HCT116 (cell line): ENCODE measurements at regions not wholly inside any gene's neighbourhood (a gene's known extent, or its start where the extent isn't known, plus 50 kb on each side); places are given as distances from the start of the nearest gene placed in this dataset.

Experiments used
- ATAC-seq: fragments of 200-7000 bp; cut with Tn5 transposase; 2 replicates; pipeline ENCODE4 v1.9.1; 2020; ENCODE audit warnings: mild to moderate bottlenecking, moderate library complexity
- BruUV-seq: library from RNA; stranded (reverse); fragments of 400-500 nt; replicated peaks from 2 replicates; lab custom pipeline; 2021; lab: Mats Ljungman, UMichigan
- CTCF ChIA-PET: fragments of 300-600 bp; sonication (Branson Sonifier 250); formaldehyde crosslinking; loops from one replicate; lab custom pipeline; 2021; ENCODE audit warnings: antibody characterized with exemption; lab: Charles Lee
- POLR2A ChIA-PET: fragments of 300-600, 350-600 bp; sonication (Branson Sonifier 250); formaldehyde crosslinking; loops from one replicate; lab custom pipeline; 2021; ENCODE audit warnings: antibody characterized with exemption; lab: Charles Lee
- RAD21 ChIA-PET, 2 experiments: fragments of 300-600 bp; sonication (Branson Sonifier 250); formaldehyde crosslinking; loops; one replicate each; lab custom pipeline; 2023; ENCODE audit warnings: low total read pairs in 2 of 2; ENCODE audit not compliant: uncharacterized antibody in 2 of 2, unreplicated experiment in 2 of 2, low non-redundant PET in 1 of 2; lab: Charles Lee
- DNase-seq: peaks from one replicate; pipeline ENCODE4 v3.0.0-alpha.2; 2010; ENCODE audit warnings: low read depth, low spot score
- H2AFZ ChIP-seq: fragments of 200-600 bp; shearing (Covaris generic), sonication (generic); 2 replicates; pipeline ENCODE4 v1.6.1; 2017; ENCODE audit warnings: low read depth, mixed run types, mixed read lengths, antibody characterized with exemption, low read length; ENCODE audit not compliant: poor library complexity, severe bottlenecking
- H3K27ac ChIP-seq: 2 replicates; pipeline ENCODE4 v1.5.1; 2012; ENCODE audit warnings: low read depth, low read length
- H3K27me3 ChIP-seq: fragments of 200-600 bp; sonication (generic); 2 replicates; pipeline ENCODE4 v1.6.1; 2016; ENCODE audit warnings: mixed run types, low read length, mixed read lengths; ENCODE audit not compliant: insufficient read depth
- H3K36me3 ChIP-seq, 2 experiments: fragments of 200-500 bp in 1 of 2; fragments of 200-600 bp in 1 of 2; sonication (Bioruptor generic) in 1 of 2; sonication (generic) in 1 of 2; 2 replicates each; pipeline versions ENCODE4 v1.5.1 to v1.6.1; 2014 to 2016; ENCODE audit warnings: low read length in 2 of 2, inconsistent platforms in 1 of 2, mixed read lengths in 1 of 2, mixed run types in 1 of 2; ENCODE audit not compliant: insufficient read depth in 2 of 2, control insufficient read depth in 1 of 2
- H3K4me1 ChIP-seq, 2 experiments: fragments of 200-600 bp in 1 of 2; sonication (generic) in 1 of 2; 2 replicates each; pipeline versions ENCODE4 v1.5.1 to v1.6.1; 2012 to 2017; ENCODE audit warnings: low read length in 2 of 2, inconsistent platforms in 1 of 2, mild to moderate bottlenecking in 1 of 2, mixed read lengths in 1 of 2, mixed run types in 1 of 2, moderate library complexity in 1 of 2; ENCODE audit not compliant: insufficient read depth in 2 of 2, control insufficient read depth in 1 of 2
- H3K4me2 ChIP-seq: fragments of 200-600 bp; sonication (generic); 2 replicates; pipeline ENCODE4 v1.6.1; 2017; ENCODE audit warnings: mixed run types, low read length, mixed read lengths
- H3K4me3 ChIP-seq, 2 experiments: fragments of 200-600 bp in 1 of 2; sonication (generic) in 1 of 2; replicated peaks in 1 of 2; 2 replicates each; pipeline ENCODE4 v1.5.1; 2011 to 2016; ENCODE audit warnings: low read length in 2 of 2, control low read depth in 1 of 2, low read depth in 1 of 2, mild to moderate bottlenecking in 1 of 2, mixed read lengths in 1 of 2, mixed run types in 1 of 2
- H3K79me2 ChIP-seq: fragments of 200-600 bp; sonication (generic); 2 replicates; pipeline ENCODE4 v1.6.1; 2017; ENCODE audit warnings: mild to moderate bottlenecking, mixed run types, low read length, moderate library complexity, mixed read lengths; ENCODE audit not compliant: insufficient read depth
- H3K9ac ChIP-seq: fragments of 200-600 bp; sonication (generic); 2 replicates; pipeline ENCODE4 v1.6.1; 2016; ENCODE audit warnings: low read length, mixed read lengths
- H3K9me2 ChIP-seq: fragments of 200-600 bp; sonication (generic), shearing (Covaris generic); 2 replicates; pipeline ENCODE4 v1.6.1; 2017; ENCODE audit warnings: mixed run types, mild to moderate bottlenecking, moderate library complexity; ENCODE audit not compliant: insufficient read depth
- H3K9me3 ChIP-seq, 2 experiments: fragments of 200-500 bp in 1 of 2; fragments of 200-600 bp in 1 of 2; sonication (Bioruptor generic) in 1 of 2; sonication (generic) in 1 of 2; 2 replicates each; pipeline ENCODE4 v1.6.1; 2014 to 2017; ENCODE audit warnings: low read length in 2 of 2, mixed read lengths in 2 of 2, inconsistent platforms in 1 of 2, low read depth in 1 of 2, mild to moderate bottlenecking in 1 of 2, mixed run types in 1 of 2, moderate library complexity in 1 of 2; ENCODE audit not compliant: control insufficient read depth in 1 of 2, insufficient read depth in 1 of 2
- H4K20me1 ChIP-seq: fragments of 200-600 bp; sonication (generic), shearing (Covaris generic); 2 replicates; pipeline ENCODE4 v1.6.1; 2017; ENCODE audit warnings: mixed run types, mild to moderate bottlenecking, moderate library complexity; ENCODE audit not compliant: insufficient read depth
- EGR1 ChIP-seq: IDR thresholded peaks from 2 replicates; pipeline ENCODE4 v1.6.1; 2012; ENCODE audit warnings: low read depth
- EZH2 ChIP-seq: fragments of 200-600 bp; sonication (generic); IDR thresholded peaks from 2 replicates; pipeline ENCODE4 v1.6.1; 2017; ENCODE audit warnings: antibody characterized with exemption, mixed run types
- FOSL1 ChIP-seq: IDR thresholded peaks from 2 replicates; pipeline ENCODE4 v1.6.1; 2012; ENCODE audit warnings: low read depth
- POLR2AphosphoS5 ChIP-seq: IDR thresholded peaks from 2 replicates; pipeline ENCODE4 v1.6.1; 2011; ENCODE audit warnings: mild to moderate bottlenecking, low read depth, low read length, moderate library complexity
- SIN3A ChIP-seq: IDR thresholded peaks from 2 replicates; pipeline ENCODE4 v1.6.1; 2012; ENCODE audit warnings: low read depth
- TCF7L2 ChIP-seq: IDR thresholded peaks from 2 replicates; pipeline ENCODE4 v1.7.0; 2011; ENCODE audit warnings: borderline replicate concordance, inconsistent platforms; ENCODE audit not compliant: insufficient read depth, insufficient read length; ENCODE audit errors: extremely low read depth
- YY1 ChIP-seq: IDR thresholded peaks from 2 replicates; pipeline ENCODE4 v1.6.1; 2011; ENCODE audit warnings: low read length, low read depth, moderate library complexity, mild to moderate bottlenecking; ENCODE audit not compliant: insufficient replicate concordance; ENCODE audit errors: extremely low read depth
- intact Hi-C: fragments of 100-400 bp; cut with micrococcal nuclease; formaldehyde crosslinking; loops from 2 replicates; pipeline ENCODE4 v1.10.0; 2022
- TF ChIP-seq, protein P1 (sequence below): IDR thresholded peaks from 2 replicates; pipeline ENCODE4 v1.6.1; 2011; ENCODE audit warnings: mild to moderate bottlenecking, low read length, moderate library complexity; ENCODE audit not compliant: insufficient replicate concordance; ENCODE audit errors: extremely low read depth
- TF ChIP-seq, protein P2 (sequence below): IDR thresholded peaks from 2 replicates; pipeline ENCODE4 v1.6.1; 2012

DNA sequence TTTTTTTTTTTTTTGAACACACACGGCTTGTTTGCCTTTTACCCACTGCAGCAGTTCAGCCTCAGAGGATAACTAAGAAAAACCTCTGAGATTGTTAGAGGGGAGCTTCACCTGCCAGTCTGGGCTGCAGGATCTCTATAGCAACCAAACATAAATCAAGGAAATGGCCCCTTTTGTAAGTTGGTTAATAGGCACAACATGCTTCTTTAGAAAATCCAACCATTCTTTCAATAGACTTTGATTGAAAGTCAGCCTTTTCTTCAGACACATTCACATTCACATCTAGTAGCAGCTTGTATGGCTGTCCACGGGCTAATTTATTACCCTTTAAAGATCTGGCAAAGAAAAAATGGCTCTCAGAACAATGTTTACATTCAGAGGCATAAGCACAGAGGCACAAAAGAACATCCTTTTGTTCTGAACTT is 136.6 kb upstream of the RARB start (continued):
- TF ChIP-seq POLR2AphosphoS5 (no peak), TCF7L2 (no peak), EZH2 (no peak), FOSL1 (no peak)

DNA sequence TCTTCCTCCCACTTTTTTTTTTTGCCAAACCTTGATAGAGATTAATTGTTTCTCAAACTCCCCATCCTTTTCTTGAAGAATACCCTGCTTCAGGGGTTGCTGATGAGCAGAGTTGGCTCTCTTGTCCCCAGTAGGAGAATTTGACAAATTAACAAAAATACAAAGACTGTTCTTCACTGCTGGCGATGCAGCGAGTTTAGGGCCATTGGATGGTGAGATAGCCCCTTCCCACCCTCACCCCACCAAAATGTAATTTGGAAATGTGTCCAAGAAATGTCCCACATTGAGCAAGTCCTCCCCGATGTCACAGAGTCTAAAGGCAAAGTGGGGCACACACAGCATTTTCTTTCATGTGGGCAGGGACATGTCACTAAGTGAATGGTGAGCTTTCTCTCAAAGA is 136.0 kb upstream of the RARB start:
- ChIA-PET CTCF (no interaction called here), POLR2A (no interaction called here), RAD21 (no interaction called here)
- Histone ChIP-seq H3K36me3 (no peaks in the 10 kb centered on the region), H2AFZ (no peak overlapping the region), H3K9me2 (no peaks in the 10 kb centered on the region), H3K9me3 (no peaks in the 10 kb centered on the region), H3K27ac (no peak overlapping the region), H3K27me3 (peaks cover 10% of the 10 kb centered on the region), H3K4me1 (no peaks in the 10 kb centered on the region), H3K9ac (no peak overlapping the region), H3K79me2 (no peaks in the 10 kb centered on the region), H4K20me1 (no peaks in the 10 kb centered on the region), H3K4me3 (no peak overlapping the region), H3K4me2 (no peak overlapping the region)
- BruUV-seq, result no TSS peak
- no peak for DNase-seq
- intact Hi-C loops, result no loop called here
- no peak for ATAC-seq
- no peak for TF ChIP-seq POLR2AphosphoS5
- no peak for TF ChIP-seq TCF7L2
- TF ChIP-seq, protein P1, sequence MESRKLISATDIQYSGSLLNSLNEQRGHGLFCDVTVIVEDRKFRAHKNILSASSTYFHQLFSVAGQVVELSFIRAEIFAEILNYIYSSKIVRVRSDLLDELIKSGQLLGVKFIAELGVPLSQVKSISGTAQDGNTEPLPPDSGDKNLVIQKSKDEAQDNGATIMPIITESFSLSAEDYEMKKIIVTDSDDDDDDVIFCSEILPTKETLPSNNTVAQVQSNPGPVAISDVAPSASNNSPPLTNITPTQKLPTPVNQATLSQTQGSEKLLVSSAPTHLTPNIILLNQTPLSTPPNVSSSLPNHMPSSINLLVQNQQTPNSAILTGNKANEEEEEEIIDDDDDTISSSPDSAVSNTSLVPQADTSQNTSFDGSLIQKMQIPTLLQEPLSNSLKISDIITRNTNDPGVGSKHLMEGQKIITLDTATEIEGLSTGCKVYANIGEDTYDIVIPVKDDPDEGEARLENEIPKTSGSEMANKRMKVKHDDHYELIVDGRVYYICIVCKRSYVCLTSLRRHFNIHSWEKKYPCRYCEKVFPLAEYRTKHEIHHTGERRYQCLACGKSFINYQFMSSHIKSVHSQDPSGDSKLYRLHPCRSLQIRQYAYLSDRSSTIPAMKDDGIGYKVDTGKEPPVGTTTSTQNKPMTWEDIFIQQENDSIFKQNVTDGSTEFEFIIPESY, result no peak
- TF ChIP-seq EGR1, result no peak
- TF ChIP-seq, protein P2, sequence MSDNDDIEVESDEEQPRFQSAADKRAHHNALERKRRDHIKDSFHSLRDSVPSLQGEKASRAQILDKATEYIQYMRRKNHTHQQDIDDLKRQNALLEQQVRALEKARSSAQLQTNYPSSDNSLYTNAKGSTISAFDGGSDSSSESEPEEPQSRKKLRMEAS, result no peak
- TF ChIP-seq YY1, result no peak
- no peak for TF ChIP-seq SIN3A
